ENCODE measurements at regions not wholly inside any gene's neighbourhood (a gene's known extent, or its start where the extent isn't known, plus 50 kb on each side); places are given as distances from the start of the nearest gene placed in this dataset.

DNA sequence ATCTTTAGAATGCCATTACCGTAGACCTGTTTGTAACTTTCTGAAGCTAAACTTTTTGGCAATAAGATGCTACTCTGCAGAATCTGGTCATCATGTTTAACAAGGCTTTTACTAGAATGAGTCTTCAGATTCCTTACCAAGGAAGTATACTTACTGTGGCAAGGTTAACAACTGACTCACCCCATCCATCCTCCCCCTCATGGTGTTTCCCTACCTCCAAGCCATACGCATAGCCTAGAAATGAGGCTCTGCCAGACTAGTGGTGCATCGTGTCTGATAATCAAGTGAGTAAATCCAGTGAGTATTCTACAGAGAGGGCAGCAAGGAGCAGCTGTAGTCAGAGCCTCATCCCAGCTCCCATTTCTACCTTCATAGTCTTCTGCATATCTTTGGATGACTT lies 223.6 kb downstream of the IPMK start:
- Histone ChIP-seq H3K27ac (no peak overlapping the region), H3K36me3 (no peaks in the 10 kb centered on the region), H3K4me3 (no peak overlapping the region), H3K9me3 (no peaks in the 10 kb centered on the region), H3K4me1 (no peaks in the 10 kb centered on the region), H3K27me3 (no peaks in the 10 kb centered on the region)
- no peak for TF ChIP-seq CTCF (IDR thresholded peaks at IDR 0.05)
- intact Hi-C loops (cut with DNase I; ENCODE audit: low total_unique reads), result loop anchor here (10.0 kb wide), 1 partner anchor 459 kb away; no protein-coding TSS in a partner anchor
- no peak for DNase-seq

DNA sequence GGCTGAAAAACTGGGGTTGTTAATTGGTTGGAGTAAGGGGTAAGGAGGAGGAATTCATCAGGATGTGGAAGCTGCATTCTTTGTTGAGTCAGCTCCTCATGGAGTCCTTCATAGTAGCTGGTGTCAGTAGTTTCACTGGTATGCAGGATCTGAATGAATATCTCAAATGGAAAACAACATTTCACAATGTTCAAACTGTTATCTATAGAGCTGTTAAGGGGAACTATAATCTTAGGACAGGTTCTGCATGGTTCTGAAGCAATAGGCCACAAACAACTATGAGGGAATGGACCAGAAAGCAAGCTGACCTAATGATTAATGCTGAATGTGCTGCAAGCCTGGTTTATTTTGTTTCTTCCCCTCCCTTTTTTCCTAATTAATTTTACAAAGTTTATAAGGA lies 225.8 kb downstream of the IPMK start:
- no peak overlapping the region for H3K27ac ChIP-seq
- H3K27me3 ChIP-seq, result no peaks in the 10 kb centered on the region
- H3K4me3 ChIP-seq, result no peak overlapping the region
- no peaks in the 10 kb centered on the region for H3K36me3 ChIP-seq
- no peaks in the 10 kb centered on the region for H3K9me3 ChIP-seq
- DNase-seq, result no peak
- H3K4me1 ChIP-seq, result no peaks in the 10 kb centered on the region
- TF ChIP-seq CTCF (IDR thresholded peaks at IDR 0.05), result no peak
- intact Hi-C loops (cut with DNase I; ENCODE audit: low total_unique reads), result loop anchor here (10.0 kb wide), 1 partner anchor 457 kb away; no protein-coding TSS in a partner anchor

- H3K4me3 ChIP-seq, result no peak overlapping the region
- no peak for TF ChIP-seq CTCF (IDR thresholded peaks at IDR 0.05)
- no peaks in the 10 kb centered on the region for H3K36me3 ChIP-seq
- H3K9me3 ChIP-seq, result no peaks in the 10 kb centered on the region
- DNase-seq, result no peak
- intact Hi-C loops (cut with DNase I; ENCODE audit: low total_unique reads), result no loop called here
- H3K4me1 ChIP-seq, result no peaks in the 10 kb centered on the region
- no peaks in the 10 kb centered on the region for H3K27me3 ChIP-seq
- no peak overlapping the region for H3K27ac ChIP-seq
Measured at GRCh38 chr10:58030208-58030607, 237.5 kb downstream of the IPMK start.

GRCh38 chr10:58028597-58029366 lies 238.9 kb downstream of the IPMK start:
- H3K36me3 ChIP-seq, result no peaks in the 10 kb centered on the region
- TF ChIP-seq CTCF (IDR thresholded peaks at IDR 0.05), result no peak
- DNase-seq, result no peak
- H3K9me3 ChIP-seq, result no peaks in the 10 kb centered on the region
- no peaks in the 10 kb centered on the region for H3K27me3 ChIP-seq
- H3K4me3 ChIP-seq, result no peak overlapping the region
- intact Hi-C loops (cut with DNase I; ENCODE audit: low total_unique reads), result no loop called here
- no peak overlapping the region for H3K27ac ChIP-seq
- no peaks in the 10 kb centered on the region for H3K4me1 ChIP-seq

- Histone ChIP-seq H3K4me1 (no peaks in the 10 kb centered on the region), H3K27ac (no peak overlapping the region), H3K36me3 (no peaks in the 10 kb centered on the region), H3K4me3 (no peak overlapping the region), H3K9me3 (no peaks in the 10 kb centered on the region), H3K27me3 (no peaks in the 10 kb centered on the region)
- intact Hi-C loops (cut with DNase I; ENCODE audit: low total_unique reads), result no loop called here
- DNase-seq, result no peak
- no peak for TF ChIP-seq CTCF (IDR thresholded peaks at IDR 0.05)
Measured at GRCh38 chr10:58027426-58027825, 240.3 kb downstream of the IPMK start.

Data from tibial artery (tissue), 4 donors.